ENCODE measurements at regions not wholly inside any gene's neighbourhood (a gene's known extent, or its start where the extent isn't known, plus 50 kb on each side); places are given as distances from the start of the nearest gene placed in this dataset.

DNA sequence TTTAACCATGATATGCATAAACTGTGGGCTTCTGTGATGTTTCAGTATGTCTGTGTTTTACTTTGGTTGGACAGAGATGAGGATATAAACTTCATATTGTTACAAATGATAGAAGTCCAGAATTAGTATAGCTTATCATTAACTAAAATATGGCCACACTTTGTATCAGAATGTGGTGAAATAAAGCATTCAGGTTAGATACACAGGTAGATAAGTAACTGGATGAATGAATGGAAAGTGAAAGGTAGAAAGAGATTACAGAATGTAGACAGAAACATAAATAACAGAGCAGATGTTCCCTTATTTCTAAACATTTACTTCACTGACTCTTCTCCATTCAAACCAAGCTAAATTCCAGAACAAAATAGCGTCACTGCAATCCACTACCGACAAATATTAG, 1033.8 kb downstream of the CDH18 start:
- Histone ChIP-seq H3K27me3 (no peaks in the 10 kb centered on the region), H3K9me3 (ENCODE audit: low read depth) (no peaks in the 10 kb centered on the region), H3K4me3 (no peak overlapping the region), H3K4me1 (ENCODE audit: low read depth) (no peaks in the 10 kb centered on the region), H3K27ac (no peak overlapping the region), H3K36me3 (no peaks in the 10 kb centered on the region)
- no peak for DNase-seq (ENCODE audit: low read depth in 1 of 2, low spot score in 1 of 2)
- TF ChIP-seq, protein P1, sequence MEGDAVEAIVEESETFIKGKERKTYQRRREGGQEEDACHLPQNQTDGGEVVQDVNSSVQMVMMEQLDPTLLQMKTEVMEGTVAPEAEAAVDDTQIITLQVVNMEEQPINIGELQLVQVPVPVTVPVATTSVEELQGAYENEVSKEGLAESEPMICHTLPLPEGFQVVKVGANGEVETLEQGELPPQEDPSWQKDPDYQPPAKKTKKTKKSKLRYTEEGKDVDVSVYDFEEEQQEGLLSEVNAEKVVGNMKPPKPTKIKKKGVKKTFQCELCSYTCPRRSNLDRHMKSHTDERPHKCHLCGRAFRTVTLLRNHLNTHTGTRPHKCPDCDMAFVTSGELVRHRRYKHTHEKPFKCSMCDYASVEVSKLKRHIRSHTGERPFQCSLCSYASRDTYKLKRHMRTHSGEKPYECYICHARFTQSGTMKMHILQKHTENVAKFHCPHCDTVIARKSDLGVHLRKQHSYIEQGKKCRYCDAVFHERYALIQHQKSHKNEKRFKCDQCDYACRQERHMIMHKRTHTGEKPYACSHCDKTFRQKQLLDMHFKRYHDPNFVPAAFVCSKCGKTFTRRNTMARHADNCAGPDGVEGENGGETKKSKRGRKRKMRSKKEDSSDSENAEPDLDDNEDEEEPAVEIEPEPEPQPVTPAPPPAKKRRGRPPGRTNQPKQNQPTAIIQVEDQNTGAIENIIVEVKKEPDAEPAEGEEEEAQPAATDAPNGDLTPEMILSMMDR (IDR thresholded peaks at IDR 0.05; ENCODE audit: low read depth, low read length) = no peak

GRCh38 chr5:18959535-18959934, 1028.5 kb downstream of the CDH18 start:
- TF ChIP-seq, protein P1 (IDR thresholded peaks at IDR 0.05; ENCODE audit: low read depth, low read length) = no peak
- Histone ChIP-seq H3K9me3 (ENCODE audit: low read depth) (no peaks in the 10 kb centered on the region), H3K4me1 (ENCODE audit: low read depth) (no peaks in the 10 kb centered on the region), H3K36me3 (no peaks in the 10 kb centered on the region), H3K4me3 (no peak overlapping the region), H3K27me3 (no peaks in the 10 kb centered on the region), H3K27ac (no peak overlapping the region)
- DNase-seq (ENCODE audit: low read depth in 1 of 2, low spot score in 1 of 2) = no peak

DNA sequence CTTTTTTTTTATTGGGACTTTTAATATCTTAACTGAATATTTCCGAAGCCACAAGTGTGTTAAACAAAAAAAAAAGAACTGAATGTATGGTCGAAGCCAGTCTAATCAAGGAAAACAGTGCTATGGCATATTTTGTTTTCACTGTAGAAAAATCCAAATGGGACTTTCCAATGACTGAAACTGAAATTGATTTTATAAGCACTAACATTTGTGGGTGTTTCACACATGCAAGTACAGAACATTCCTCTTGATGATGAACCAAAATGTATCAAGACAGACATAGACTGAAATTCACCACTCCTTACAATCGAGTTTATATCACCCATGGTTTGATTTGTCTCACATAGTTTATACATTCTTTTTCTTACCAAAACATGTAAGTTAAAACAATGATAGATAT, 1026.8 kb downstream of the CDH18 start:
- no peak overlapping the region for H3K4me3 ChIP-seq
- H3K9me3 ChIP-seq (ENCODE audit: low read depth) = no peaks in the 10 kb centered on the region
- H3K36me3 ChIP-seq = no peaks in the 10 kb centered on the region
- no peaks in the 10 kb centered on the region for H3K4me1 ChIP-seq (ENCODE audit: low read depth)
- H3K27me3 ChIP-seq = no peaks in the 10 kb centered on the region
- TF ChIP-seq, protein P1 (IDR thresholded peaks at IDR 0.05; ENCODE audit: low read depth, low read length) = no peak
- H3K27ac ChIP-seq = no peak overlapping the region
- no peak for DNase-seq (ENCODE audit: low read depth in 1 of 2, low spot score in 1 of 2)

- Histone ChIP-seq H3K36me3 (no peaks in the 10 kb centered on the region), H3K4me1 (ENCODE audit: low read depth) (no peaks in the 10 kb centered on the region), H3K27me3 (no peaks in the 10 kb centered on the region), H3K9me3 (ENCODE audit: low read depth) (no peaks in the 10 kb centered on the region), H3K27ac (no peak overlapping the region), H3K4me3 (no peak overlapping the region)
- no peak for DNase-seq (ENCODE audit: low read depth in 1 of 2, low spot score in 1 of 2)
- TF ChIP-seq, protein P1 (IDR thresholded peaks at IDR 0.05; ENCODE audit: low read depth, low read length) = no peak
Observed at GRCh38 chr5:18965893-18966292, 1022.1 kb downstream of the CDH18 start.

DNA sequence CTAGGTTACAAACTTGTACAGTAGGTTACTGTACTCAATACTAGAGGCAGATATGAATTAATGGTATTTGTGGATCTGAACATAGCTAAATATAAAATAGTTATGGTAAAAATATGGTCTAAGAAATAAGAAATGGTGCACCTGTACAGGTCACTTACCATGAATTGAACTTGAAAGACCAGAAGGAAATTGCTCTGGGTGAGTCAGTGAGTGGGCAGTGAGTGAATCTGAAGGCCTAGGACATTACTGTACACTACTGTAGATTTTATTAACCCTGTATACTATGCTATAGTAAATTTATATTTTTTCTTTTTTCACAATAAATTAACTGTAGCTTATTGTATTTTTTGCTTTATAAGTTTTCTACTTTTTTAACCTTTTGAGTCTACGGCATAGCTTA, 1020.4 kb downstream of the CDH18 start:
- Histone ChIP-seq H3K9me3 (ENCODE audit: low read depth) (no peaks in the 10 kb centered on the region), H3K27me3 (no peaks in the 10 kb centered on the region), H3K4me1 (ENCODE audit: low read depth) (no peaks in the 10 kb centered on the region), H3K27ac (no peak overlapping the region), H3K4me3 (no peak overlapping the region), H3K36me3 (no peaks in the 10 kb centered on the region)
- DNase-seq (ENCODE audit: low read depth in 1 of 2, low spot score in 1 of 2) = no peak
- TF ChIP-seq, protein P1 (IDR thresholded peaks at IDR 0.05; ENCODE audit: low read depth, low read length) = no peak

GRCh38 chr5:18968966-18969365, 1019.0 kb downstream of the CDH18 start:
- Histone ChIP-seq H3K4me3 (no peak overlapping the region), H3K27me3 (no peaks in the 10 kb centered on the region), H3K36me3 (no peaks in the 10 kb centered on the region), H3K9me3 (ENCODE audit: low read depth) (no peaks in the 10 kb centered on the region), H3K27ac (no peak overlapping the region), H3K4me1 (ENCODE audit: low read depth) (no peaks in the 10 kb centered on the region)
- DNase-seq (ENCODE audit: low read depth in 1 of 2, low spot score in 1 of 2) = no peak
- TF ChIP-seq, protein P1 (IDR thresholded peaks at IDR 0.05; ENCODE audit: low read depth, low read length) = no peak

All from cardiac muscle cell (in vitro differentiated cells and primary cell).